ENCODE measurements at regions not wholly inside any gene's neighbourhood (a gene's known extent, or its start where the extent isn't known, plus 50 kb on each side); places are given as distances from the start of the nearest gene placed in this dataset.
"Not testable (repeated sequence)": the region's sequence is repeated elsewhere in the genome, so short reads cannot be mapped to it uniquely, and the experiment has no call there.

- DNase-seq (ENCODE audit: low read depth in 2 of 2) = no peak
These were observed 176.3 kb downstream of the ERMARD start for GRCh38 chr6:169927711-169928110.

- DNase-seq (ENCODE audit: low read depth in 2 of 2) = no peak
These were observed 175.4 kb downstream of the ERMARD start for GRCh38 chr6:169926617-169927417.

- DNase-seq (ENCODE audit: low read depth in 2 of 2) = no peak
These were observed 172.3 kb downstream of the ERMARD start for GRCh38 chr6:169923468-169924464.

DNA sequence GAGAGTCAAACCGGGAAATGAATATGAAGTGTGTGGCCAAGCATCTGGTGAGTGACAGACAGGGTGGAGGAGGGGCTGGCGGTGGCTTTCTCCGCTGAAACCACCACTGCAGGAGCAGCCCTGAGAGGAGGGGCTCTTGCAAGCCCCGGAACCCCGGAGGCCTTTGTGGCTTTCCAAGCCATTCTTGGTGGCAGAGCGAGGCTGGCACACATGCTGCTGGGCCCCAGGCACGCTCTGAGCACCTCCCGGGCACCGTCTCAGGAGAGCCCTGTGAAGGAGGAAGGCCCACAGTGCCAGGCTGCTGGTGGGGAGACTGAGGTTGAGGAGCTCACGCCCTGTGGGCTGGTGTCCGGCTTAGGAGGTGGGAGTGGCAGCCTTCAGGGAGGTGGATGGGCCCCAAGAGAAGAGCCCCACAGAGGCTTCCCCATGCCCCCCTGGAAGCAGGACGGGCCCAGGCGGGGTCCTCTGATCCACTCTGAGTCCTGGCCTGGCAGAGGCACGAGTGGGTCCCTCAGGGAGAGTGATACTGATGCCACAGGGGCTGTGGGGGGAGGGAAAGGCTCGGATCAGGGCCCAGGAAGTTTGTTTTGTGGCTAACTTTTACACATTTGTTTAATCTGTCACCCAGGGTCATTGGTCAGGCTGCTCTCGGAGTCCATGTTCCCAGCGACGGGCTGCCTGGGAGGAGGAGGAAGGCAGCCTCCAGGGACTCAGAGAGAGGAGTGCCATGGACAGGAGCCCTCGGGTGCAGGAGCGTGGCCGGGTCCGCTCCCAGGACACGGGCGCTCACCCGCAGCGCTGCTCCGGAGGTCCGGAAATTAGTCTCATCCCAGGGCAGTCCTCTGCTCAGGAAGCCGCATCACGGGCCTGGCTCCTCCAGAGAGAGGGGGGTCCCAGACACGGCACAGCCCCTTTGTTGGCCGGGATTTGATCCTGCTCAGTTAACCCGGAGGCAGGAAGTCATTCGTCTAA lies 170.7 kb downstream of the ERMARD start:
- DNase-seq (ENCODE audit: low read depth in 2 of 2) = no peak

GRCh38 chr6:169921217-169921616 lies 169.8 kb downstream of the ERMARD start:
- no peak for DNase-seq (ENCODE audit: low read depth in 2 of 2)

DNA sequence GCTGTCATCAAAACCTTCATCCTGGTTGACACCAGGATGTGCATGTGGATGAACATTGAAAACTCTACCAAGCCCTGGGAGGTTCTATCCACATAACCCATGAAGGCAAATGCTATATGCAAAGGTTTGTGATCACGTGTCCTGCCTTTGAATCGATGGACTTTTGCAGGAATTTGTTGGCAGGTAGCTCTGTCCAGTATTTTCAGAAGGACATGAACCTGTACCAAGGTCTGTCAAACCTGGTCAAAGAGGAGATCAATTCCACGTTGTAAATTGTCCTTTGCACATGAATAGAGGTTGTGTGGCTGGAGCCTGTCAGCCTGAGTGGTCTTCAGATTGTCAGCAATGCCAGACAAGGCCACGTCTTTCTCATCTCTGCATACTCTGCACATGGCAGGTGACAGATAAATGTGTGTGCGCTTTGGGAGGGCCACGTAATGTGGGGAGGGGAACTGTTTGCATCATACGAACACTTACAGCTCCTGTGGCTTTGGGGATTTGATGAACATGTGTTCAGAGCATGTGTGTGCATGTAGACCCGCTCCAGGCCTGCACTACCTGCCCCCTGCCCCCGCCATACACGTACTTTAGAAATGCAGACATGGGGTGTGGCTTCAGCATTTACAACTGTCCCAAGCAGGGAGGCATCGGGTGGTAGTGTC lies 169.1 kb downstream of the ERMARD start:
- no peak for DNase-seq (ENCODE audit: low read depth in 2 of 2)

DNA sequence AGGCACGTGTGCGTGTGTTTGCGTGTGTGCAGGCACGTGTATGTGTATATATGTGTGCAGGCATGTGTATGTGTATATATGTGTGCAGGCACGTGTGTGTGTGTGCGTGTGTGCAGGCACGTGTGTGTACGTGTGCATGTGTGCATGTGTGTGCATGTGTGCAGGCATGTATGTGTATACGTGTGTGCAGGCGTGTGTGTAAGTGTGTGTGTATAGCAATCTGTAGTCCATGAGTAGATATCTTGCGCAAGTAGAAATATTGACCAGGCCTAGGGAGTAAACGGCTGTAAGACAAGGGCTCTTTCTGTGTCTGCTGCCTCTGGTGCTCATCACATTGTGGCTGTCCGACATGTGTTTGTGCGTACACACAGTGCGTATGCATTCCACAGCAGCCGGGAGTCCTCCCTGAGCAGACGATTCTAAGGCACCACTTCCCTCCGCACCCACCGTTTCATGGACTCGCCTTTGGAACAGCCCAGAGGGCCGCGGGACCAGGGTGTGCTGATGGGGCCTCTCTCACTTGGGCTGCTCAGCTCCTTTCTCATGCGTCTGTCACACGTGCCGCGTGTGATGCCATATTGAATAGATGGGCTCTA lies 167.6 kb downstream of the ERMARD start:
- no peak for DNase-seq (ENCODE audit: low read depth in 2 of 2)

- DNase-seq (ENCODE audit: low read depth in 2 of 2) = no peak
These were observed 167.0 kb downstream of the ERMARD start for GRCh38 chr6:169918239-169918953.

DNA sequence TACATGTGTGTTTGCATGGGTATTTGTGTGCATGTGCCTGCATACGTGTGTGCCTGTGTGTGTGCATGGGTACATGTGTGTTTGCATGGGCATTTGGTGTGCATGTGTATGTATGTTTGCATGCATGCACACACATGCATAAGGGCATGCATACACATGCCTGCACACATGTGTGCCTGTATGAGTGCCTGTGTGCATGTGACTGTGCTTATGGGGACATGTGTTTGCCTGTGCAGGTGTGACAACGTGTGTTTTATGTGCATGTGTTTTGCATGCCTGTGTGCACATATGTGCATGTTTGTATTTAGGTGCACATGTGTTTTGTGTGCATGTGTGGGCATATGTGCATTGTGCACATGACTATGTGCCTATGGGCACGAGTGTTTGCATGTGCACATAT lies 165.7 kb downstream of the ERMARD start:
- DNase-seq (ENCODE audit: low read depth in 2 of 2) = no peak

DNA sequence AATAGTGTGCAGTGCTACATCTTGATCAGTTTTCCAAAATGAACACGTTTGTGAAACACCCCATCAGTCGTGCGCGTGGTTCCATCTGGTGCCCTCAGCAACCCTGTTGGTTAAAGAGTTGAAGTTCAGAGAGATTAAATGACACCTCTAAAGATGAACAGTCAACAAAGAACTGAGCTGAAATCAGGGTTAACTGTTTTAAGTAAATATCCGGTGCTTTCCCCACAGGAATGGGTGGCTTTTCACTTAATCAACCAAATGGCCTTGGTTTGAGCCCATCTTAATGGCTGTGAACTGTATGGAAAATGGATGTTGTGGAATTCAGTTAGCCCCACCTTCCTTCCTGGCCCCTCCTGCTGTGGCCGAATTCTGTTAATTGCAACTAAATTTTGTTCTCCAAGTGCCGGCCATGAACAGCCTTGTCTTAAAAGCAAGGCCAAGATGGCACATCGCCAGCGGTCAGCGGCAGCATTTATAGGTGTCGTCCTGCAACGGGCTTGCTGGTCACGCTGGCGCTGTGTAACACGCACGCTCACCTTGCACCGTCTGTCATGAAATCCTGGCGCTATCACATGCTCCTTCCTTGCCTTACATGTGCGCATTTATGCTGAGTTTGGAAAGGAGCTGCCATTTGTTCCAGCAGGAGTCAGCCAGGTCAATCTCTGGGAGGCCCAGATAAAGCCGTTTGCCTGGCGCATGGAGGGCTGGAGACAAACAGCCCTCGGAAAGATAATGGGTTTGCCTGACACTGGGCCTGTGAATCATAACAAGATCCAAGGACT lies 164.5 kb downstream of the ERMARD start:
- DNase-seq (ENCODE audit: low read depth in 2 of 2) = no peak

GRCh38 chr6:169913745-169914144 lies 162.3 kb downstream of the ERMARD start:
- DNase-seq (ENCODE audit: low read depth in 2 of 2) = not testable (repeated sequence)

GRCh38 chr6:169913096-169913638 lies 161.7 kb downstream of the ERMARD start:
- no peak for DNase-seq (ENCODE audit: low read depth in 2 of 2)

- DNase-seq (ENCODE audit: low read depth in 2 of 2) = no peak
These were observed 161.1 kb downstream of the ERMARD start for GRCh38 chr6:169912266-169913095.

- DNase-seq (ENCODE audit: low read depth in 2 of 2) = no peak
These were observed 160.1 kb downstream of the ERMARD start for GRCh38 chr6:169911264-169912263.

DNA sequence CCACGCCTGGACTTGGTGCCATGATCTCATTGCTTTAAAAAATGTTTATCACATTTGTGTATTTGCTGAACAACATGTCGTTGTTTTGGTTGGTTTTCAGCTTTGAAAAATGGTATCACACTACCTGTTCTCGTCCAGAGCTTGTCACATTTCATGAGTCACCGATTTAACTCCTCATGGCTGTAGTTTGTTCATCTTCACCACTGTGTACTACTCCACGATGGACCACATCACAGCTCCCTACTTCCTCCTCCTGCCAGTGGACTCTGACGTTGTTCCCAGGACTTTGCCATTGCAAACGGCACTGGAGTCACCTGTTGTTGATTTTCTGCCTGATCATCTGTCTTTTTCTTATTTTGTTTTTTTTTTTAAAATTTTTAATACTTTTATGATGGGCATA lies 157.7 kb downstream of the ERMARD start:
- no peak for DNase-seq (ENCODE audit: low read depth in 2 of 2)

DNA sequence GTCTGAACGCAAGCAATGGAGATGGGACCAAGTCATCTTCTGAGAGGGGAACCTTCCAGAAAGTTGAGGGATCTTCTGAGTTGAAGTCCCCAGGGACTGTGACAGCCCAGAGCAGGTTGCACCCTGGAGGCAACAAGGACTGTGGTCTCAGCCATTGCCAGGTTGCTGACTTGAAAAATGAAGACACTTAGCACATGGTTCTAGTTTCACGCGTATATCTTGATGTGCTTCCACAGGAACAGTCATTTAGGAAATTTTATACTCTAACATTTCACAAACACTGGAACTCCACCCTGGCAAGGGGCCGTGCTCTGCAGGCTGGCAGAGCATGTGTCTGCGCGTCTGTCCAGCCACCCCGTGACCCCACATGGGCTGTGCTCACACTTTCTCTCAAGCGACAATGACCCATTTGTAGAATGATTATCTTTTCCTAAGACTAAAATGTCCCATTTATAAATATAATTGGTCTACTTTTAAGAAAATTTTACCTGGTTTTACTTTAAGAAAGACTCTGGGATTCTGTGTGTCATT lies 157.0 kb downstream of the ERMARD start:
- DNase-seq (ENCODE audit: low read depth in 2 of 2) = no peak

All from fibroblast of skin of left quadriceps (primary cell).